Neural cell (in vitro differentiated cells): ENCODE measurements at regions not wholly inside any gene's neighbourhood (a gene's known extent, or its start where the extent isn't known, plus 50 kb on each side); places are given as distances from the start of the nearest gene placed in this dataset.

ENCODE experiments used
- CTCF ChIP-seq: fragments of 450-650 bp; IDR thresholded peaks from 2 replicates; pipeline ENCODE4 v1.5.1; 2014; ENCODE audit warnings: antibody characterized with exemption, mild to moderate bottlenecking, moderate library complexity; ENCODE audit not compliant: poor library complexity, severe bottlenecking
- POLR2AphosphoS5 ChIP-seq: IDR thresholded peaks from 2 replicates; pipeline ENCODE4 v1.6.1; 2012
- SMC3 ChIP-seq: fragments of 450-650 bp; conservative IDR thresholded peaks from 2 replicates; pipeline ENCODE4 v1.6.1; 2014; ENCODE audit warnings: antibody characterized with exemption, mild to moderate bottlenecking, moderate library complexity; ENCODE audit not compliant: poor library complexity
- TAF1 ChIP-seq: IDR thresholded peaks from 2 replicates; pipeline ENCODE4 v1.6.1; 2012; ENCODE audit warnings: low read depth
- TF ChIP-seq, protein P1 (sequence below): IDR thresholded peaks from 2 replicates; pipeline ENCODE4 v1.6.1; 2012; ENCODE audit warnings: borderline replicate concordance

GRCh38 chr16:65794973-65795372 lies 571.5 kb upstream of the CDH5 start:
- TF ChIP-seq SMC3, result no peak
- no peak for TF ChIP-seq CTCF
- no peak for TF ChIP-seq POLR2AphosphoS5
- TF ChIP-seq TAF1, result no peak
- TF ChIP-seq, protein P1, sequence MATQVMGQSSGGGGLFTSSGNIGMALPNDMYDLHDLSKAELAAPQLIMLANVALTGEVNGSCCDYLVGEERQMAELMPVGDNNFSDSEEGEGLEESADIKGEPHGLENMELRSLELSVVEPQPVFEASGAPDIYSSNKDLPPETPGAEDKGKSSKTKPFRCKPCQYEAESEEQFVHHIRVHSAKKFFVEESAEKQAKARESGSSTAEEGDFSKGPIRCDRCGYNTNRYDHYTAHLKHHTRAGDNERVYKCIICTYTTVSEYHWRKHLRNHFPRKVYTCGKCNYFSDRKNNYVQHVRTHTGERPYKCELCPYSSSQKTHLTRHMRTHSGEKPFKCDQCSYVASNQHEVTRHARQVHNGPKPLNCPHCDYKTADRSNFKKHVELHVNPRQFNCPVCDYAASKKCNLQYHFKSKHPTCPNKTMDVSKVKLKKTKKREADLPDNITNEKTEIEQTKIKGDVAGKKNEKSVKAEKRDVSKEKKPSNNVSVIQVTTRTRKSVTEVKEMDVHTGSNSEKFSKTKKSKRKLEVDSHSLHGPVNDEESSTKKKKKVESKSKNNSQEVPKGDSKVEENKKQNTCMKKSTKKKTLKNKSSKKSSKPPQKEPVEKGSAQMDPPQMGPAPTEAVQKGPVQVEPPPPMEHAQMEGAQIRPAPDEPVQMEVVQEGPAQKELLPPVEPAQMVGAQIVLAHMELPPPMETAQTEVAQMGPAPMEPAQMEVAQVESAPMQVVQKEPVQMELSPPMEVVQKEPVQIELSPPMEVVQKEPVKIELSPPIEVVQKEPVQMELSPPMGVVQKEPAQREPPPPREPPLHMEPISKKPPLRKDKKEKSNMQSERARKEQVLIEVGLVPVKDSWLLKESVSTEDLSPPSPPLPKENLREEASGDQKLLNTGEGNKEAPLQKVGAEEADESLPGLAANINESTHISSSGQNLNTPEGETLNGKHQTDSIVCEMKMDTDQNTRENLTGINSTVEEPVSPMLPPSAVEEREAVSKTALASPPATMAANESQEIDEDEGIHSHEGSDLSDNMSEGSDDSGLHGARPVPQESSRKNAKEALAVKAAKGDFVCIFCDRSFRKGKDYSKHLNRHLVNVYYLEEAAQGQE, result no peak
